HEK293 (cell line): ENCODE measurements at regions not wholly inside any gene's neighbourhood (a gene's known extent, or its start where the extent isn't known, plus 50 kb on each side); places are given as distances from the start of the nearest gene placed in this dataset.

Source experiments
- CTCF ChIA-PET: fragments of 350-600 bp; formaldehyde crosslinking; extraction: SDS; loops from one replicate; lab custom pipeline; 2021; ENCODE audit warnings: antibody characterized with exemption; lab: Yijun Ruan, JAX
- POLR2A ChIA-PET: fragments of 300-600 bp; formaldehyde crosslinking; extraction: SDS; loops from one replicate; lab custom pipeline; 2020; ENCODE audit warnings: antibody characterized with exemption, inconsistent platforms; lab: Yijun Ruan, JAX
- H3K27ac ChIP-seq: fragments of 200-500 bp; sonication (Bioruptor generic); 2 replicates; pipeline ENCODE4 v1.5.1; 2014; ENCODE audit warnings: low read depth, low read length, control low read depth, inconsistent platforms; ENCODE audit errors: extremely low read depth
- H3K36me3 ChIP-seq, 2 experiments: fragments of 200-500 bp in 1 of 2; sonication (Bioruptor generic) in 1 of 2; 1 replicate in 1 of 2; 2 replicates in 1 of 2; pipeline ENCODE4 v1.5.1; 2014 to 2017; ENCODE audit warnings: inconsistent platforms in 2 of 2, low read length in 2 of 2; ENCODE audit not compliant: control insufficient read depth in 2 of 2, insufficient read depth in 1 of 2
- H3K4me1 ChIP-seq: fragments of 200-500 bp; sonication (Bioruptor generic); 2 replicates; pipeline ENCODE4 v1.5.1; 2014; ENCODE audit warnings: mild to moderate bottlenecking, low read length, inconsistent platforms; ENCODE audit not compliant: control insufficient read depth, insufficient read depth
- H3K4me3 ChIP-seq: 2 replicates; pipeline ENCODE4 v1.5.1; 2011; ENCODE audit warnings: low read depth, mild to moderate bottlenecking, control low read depth, low read length, moderate library complexity
- H3K9me3 ChIP-seq: fragments of 200-500 bp; sonication (Bioruptor generic); 2 replicates; pipeline ENCODE4 v1.5.1; 2014; ENCODE audit warnings: low read depth, low read length, inconsistent platforms; ENCODE audit not compliant: control insufficient read depth, insufficient read depth
- BCL11B ChIP-seq: fragments of 450-650 bp; formaldehyde crosslinking; IDR thresholded peaks from 2 replicates; pipeline ENCODE4 v1.5.1; 2016; ENCODE audit warnings: low read depth, missing biosample characterization, missing genetic modification characterization
- FEZF1 ChIP-seq: fragments of 450-650 bp; formaldehyde crosslinking; IDR thresholded peaks from 2 replicates; pipeline ENCODE4 v1.5.1; 2016; ENCODE audit warnings: missing biosample characterization, missing genetic modification characterization
- OVOL3 ChIP-seq: fragments of 450-650 bp; formaldehyde crosslinking; IDR thresholded peaks from 2 replicates; pipeline ENCODE4 v1.5.1; 2016; ENCODE audit warnings: missing biosample characterization, missing genetic modification characterization
- RBAK ChIP-seq: fragments of 450-650 bp; formaldehyde crosslinking; IDR thresholded peaks from 2 replicates; pipeline ENCODE4 v1.5.1; 2016; ENCODE audit warnings: missing biosample characterization, missing genetic modification characterization
- SETDB1 ChIP-seq: IDR thresholded peaks from one replicate; pipeline ENCODE4 v1.6.1; 2017; ENCODE audit warnings: mild to moderate bottlenecking, low read length, moderate library complexity, mixed read lengths; ENCODE audit not compliant: insufficient read length
- ZBTB17 ChIP-seq: fragments of 450-650 bp; formaldehyde crosslinking; IDR thresholded peaks from 2 replicates; pipeline ENCODE4 v1.5.1; 2016; ENCODE audit warnings: missing biosample characterization, missing genetic modification characterization
- ZBTB21 ChIP-seq: fragments of 450-650 bp; formaldehyde crosslinking; IDR thresholded peaks from 2 replicates; pipeline ENCODE4 v1.5.1; 2017; ENCODE audit warnings: missing biosample characterization, missing genetic modification characterization
- ZBTB7A ChIP-seq: fragments of 450-650 bp; formaldehyde crosslinking; IDR thresholded peaks from 2 replicates; pipeline ENCODE4 v1.5.1; 2016; ENCODE audit warnings: low read depth, missing biosample characterization, missing genetic modification characterization
- ZEB2 ChIP-seq: fragments of 450-650 bp; formaldehyde crosslinking; IDR thresholded peaks from 2 replicates; pipeline ENCODE4 v1.5.1; 2016; ENCODE audit warnings: missing biosample characterization, missing genetic modification characterization
- ZNF132 ChIP-seq: fragments of 450-650 bp; formaldehyde crosslinking; IDR thresholded peaks from 2 replicates; pipeline ENCODE4 v1.5.1; 2017; ENCODE audit warnings: missing biosample characterization, missing genetic modification characterization, borderline replicate concordance
- ZNF140 ChIP-seq: fragments of 450-650 bp; formaldehyde crosslinking; IDR thresholded peaks from 2 replicates; pipeline ENCODE4 v1.5.1; 2016; ENCODE audit warnings: missing biosample characterization, missing genetic modification characterization
- ZNF23 ChIP-seq: fragments of 450-650 bp; formaldehyde crosslinking; IDR thresholded peaks from 2 replicates; pipeline ENCODE4 v1.5.1; 2016; ENCODE audit warnings: missing biosample characterization, missing genetic modification characterization, borderline replicate concordance
- ZNF239 ChIP-seq: fragments of 450-650 bp; formaldehyde crosslinking; IDR thresholded peaks from 2 replicates; pipeline ENCODE4 v1.5.1; 2016; ENCODE audit warnings: missing biosample characterization, missing genetic modification characterization
- ZNF274 ChIP-seq, 2 experiments: fragments of 200-500 bp in 1 of 2; fragments of 450-650 bp in 1 of 2; sonication (Bioruptor generic) in 1 of 2; formaldehyde crosslinking in 1 of 2; IDR thresholded peaks; 2 replicates each; pipeline versions ENCODE4 v1.5.1 to v1.6.1; 2014 to 2016; ENCODE audit warnings: borderline replicate concordance in 1 of 2, inconsistent platforms in 1 of 2, low read length in 1 of 2, missing biosample characterization in 1 of 2, missing genetic modification characterization in 1 of 2
- ZNF335 ChIP-seq: fragments of 450-650 bp; formaldehyde crosslinking; conservative IDR thresholded peaks from 2 replicates; pipeline ENCODE4 v1.5.1; 2016; ENCODE audit warnings: missing biosample characterization, missing genetic modification characterization
- ZNF510 ChIP-seq: fragments of 450-650 bp; formaldehyde crosslinking; IDR thresholded peaks from 2 replicates; pipeline ENCODE4 v1.5.1; 2018; ENCODE audit warnings: mild to moderate bottlenecking, missing genetic modification characterization, missing biosample characterization; ENCODE audit not compliant: insufficient replicate concordance
- ZNF521 ChIP-seq: fragments of 450-650 bp; formaldehyde crosslinking; IDR thresholded peaks from 2 replicates; pipeline ENCODE4 v1.5.1; 2017; ENCODE audit warnings: missing biosample characterization, mild to moderate bottlenecking, missing genetic modification characterization
- ZNF626 ChIP-seq: fragments of 450-650 bp; sonication (Bioruptor Pico); formaldehyde crosslinking; IDR thresholded peaks from 2 replicates; pipeline ENCODE4 v1.5.1; 2018; ENCODE audit warnings: missing biosample characterization, missing genetic modification characterization, inconsistent platforms
- ZNF747 ChIP-seq: fragments of 450-650 bp; formaldehyde crosslinking; IDR thresholded peaks from 2 replicates; pipeline ENCODE4 v1.5.1; 2016; ENCODE audit warnings: missing biosample characterization, missing genetic modification characterization
- TF ChIP-seq, protein P1 (sequence below): fragments of 450-650 bp; formaldehyde crosslinking; IDR thresholded peaks from 2 replicates; pipeline ENCODE4 v1.5.1; 2017; ENCODE audit warnings: missing biosample characterization, missing genetic modification characterization
- TF ChIP-seq, protein P2 (sequence below): fragments of 450-650 bp; formaldehyde crosslinking; IDR thresholded peaks from 2 replicates; pipeline ENCODE4 v1.5.1; 2016; ENCODE audit warnings: missing biosample characterization, missing genetic modification characterization
- TF ChIP-seq, protein P3 (sequence below): IDR thresholded peaks from 2 replicates; pipeline ENCODE4 v1.6.1; 2011; ENCODE audit warnings: mild to moderate bottlenecking, low read depth, low read length, borderline replicate concordance
- TF ChIP-seq, protein P4 (sequence below): fragments of 450-650 bp; formaldehyde crosslinking; IDR thresholded peaks from 2 replicates; pipeline ENCODE4 v1.5.1; 2016; ENCODE audit warnings: missing biosample characterization, missing genetic modification characterization

DNA sequence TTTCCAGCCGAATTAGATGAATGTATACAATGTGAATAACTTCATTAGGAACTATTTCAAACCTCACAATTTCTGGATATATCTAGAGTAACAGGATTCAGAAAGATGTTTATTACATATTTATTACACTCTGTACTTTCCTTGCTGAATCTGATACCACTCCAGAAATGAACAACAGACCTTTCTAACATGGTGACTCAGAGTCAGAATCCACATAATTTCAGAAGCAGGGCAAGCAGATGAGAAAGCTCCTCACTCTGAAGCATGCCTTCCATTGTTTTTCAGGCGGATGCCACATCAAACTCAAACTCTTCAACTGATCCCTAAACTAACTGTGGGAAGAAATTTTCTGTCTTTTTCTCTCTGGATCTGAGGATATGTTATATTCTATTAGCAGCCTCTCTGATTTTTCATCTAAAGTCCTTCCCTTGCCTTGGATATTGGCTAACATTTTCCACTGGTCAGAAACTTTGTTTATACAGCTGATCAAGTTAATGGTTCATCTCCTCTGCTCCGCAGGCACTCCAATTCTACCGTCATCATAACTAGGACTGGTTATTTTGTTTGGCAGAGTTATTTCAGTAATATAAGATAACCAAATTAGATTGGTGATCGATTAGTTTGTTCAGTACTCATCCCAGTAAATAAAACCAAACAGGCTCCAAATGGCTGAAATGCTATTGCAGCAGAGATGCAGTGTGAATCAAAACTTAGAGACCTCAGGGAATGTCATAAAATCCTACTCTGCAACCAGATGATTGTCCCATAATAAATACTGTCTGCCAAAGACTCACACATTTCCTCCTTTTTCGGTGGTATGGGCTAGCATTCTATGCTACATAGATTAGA, 556.0 kb downstream of the EBF1 start:
- no peaks in the 10 kb centered on the region for H3K36me3 ChIP-seq
- CTCF ChIA-PET, result interaction anchor here (0.7 kb wide), 1 partner anchor 724 kb away, joined by 3 read pairs; no protein-coding TSS in a partner anchor
- peaks cover 4% of the 10 kb centered on the region; the same call in 1 of the 2 replicates for H3K4me1 ChIP-seq
- no peak overlapping the region for H3K4me3 ChIP-seq
- no peaks in the 10 kb centered on the region for H3K9me3 ChIP-seq
- POLR2A ChIA-PET, result no interaction called here
- TF ChIP-seq ZBTB17 (tag by site-specific recombination) (peak; percentile 47; the same call in 1 of the 2 replicates), RBAK (tag by site-specific recombination) (no peak), ZNF140 (tag by site-specific recombination) (no peak), ZNF335 (tag by site-specific recombination) (0 out of 2 replicates have a peak, but pooled peaks have one; percentile 18), ZNF132 (tag by site-specific recombination) (no peak), ZBTB7A (tag by site-specific recombination) (no peak), BCL11B (tag by site-specific recombination) (no peak), ZEB2 (peak; percentile 71), ZNF510 (tag by site-specific recombination) (no peak), ZNF274 (IDR thresholded peaks at IDR 0.05; ENCODE audit: low read length) (no peak), ZNF274 (tag by site-specific recombination; IDR thresholded peaks at IDR 0.05; ENCODE audit: borderline replicate concordance) (no peak), FEZF1 (peak; percentile 23; the same call in 1 of the 2 replicates), ZNF747 (tag by site-specific recombination) (no peak), ZNF23 (tag by site-specific recombination) (no peak), SETDB1 (no peak)
- TF ChIP-seq, protein P1, sequence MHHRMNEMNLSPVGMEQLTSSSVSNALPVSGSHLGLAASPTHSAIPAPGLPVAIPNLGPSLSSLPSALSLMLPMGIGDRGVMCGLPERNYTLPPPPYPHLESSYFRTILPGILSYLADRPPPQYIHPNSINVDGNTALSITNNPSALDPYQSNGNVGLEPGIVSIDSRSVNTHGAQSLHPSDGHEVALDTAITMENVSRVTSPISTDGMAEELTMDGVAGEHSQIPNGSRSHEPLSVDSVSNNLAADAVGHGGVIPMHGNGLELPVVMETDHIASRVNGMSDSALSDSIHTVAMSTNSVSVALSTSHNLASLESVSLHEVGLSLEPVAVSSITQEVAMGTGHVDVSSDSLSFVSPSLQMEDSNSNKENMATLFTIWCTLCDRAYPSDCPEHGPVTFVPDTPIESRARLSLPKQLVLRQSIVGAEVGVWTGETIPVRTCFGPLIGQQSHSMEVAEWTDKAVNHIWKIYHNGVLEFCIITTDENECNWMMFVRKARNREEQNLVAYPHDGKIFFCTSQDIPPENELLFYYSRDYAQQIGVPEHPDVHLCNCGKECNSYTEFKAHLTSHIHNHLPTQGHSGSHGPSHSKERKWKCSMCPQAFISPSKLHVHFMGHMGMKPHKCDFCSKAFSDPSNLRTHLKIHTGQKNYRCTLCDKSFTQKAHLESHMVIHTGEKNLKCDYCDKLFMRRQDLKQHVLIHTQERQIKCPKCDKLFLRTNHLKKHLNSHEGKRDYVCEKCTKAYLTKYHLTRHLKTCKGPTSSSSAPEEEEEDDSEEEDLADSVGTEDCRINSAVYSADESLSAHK (tag by site-specific recombination), result no peak
- TF ChIP-seq, protein P2, sequence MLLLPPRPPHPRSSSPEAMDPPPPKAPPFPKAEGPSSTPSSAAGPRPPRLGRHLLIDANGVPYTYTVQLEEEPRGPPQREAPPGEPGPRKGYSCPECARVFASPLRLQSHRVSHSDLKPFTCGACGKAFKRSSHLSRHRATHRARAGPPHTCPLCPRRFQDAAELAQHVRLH (tag by site-specific recombination), result no peak
- TF ChIP-seq, protein P3, sequence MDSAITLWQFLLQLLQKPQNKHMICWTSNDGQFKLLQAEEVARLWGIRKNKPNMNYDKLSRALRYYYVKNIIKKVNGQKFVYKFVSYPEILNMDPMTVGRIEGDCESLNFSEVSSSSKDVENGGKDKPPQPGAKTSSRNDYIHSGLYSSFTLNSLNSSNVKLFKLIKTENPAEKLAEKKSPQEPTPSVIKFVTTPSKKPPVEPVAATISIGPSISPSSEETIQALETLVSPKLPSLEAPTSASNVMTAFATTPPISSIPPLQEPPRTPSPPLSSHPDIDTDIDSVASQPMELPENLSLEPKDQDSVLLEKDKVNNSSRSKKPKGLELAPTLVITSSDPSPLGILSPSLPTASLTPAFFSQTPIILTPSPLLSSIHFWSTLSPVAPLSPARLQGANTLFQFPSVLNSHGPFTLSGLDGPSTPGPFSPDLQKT, result no peak
- H3K27ac ChIP-seq, result no peak overlapping the region

DNA sequence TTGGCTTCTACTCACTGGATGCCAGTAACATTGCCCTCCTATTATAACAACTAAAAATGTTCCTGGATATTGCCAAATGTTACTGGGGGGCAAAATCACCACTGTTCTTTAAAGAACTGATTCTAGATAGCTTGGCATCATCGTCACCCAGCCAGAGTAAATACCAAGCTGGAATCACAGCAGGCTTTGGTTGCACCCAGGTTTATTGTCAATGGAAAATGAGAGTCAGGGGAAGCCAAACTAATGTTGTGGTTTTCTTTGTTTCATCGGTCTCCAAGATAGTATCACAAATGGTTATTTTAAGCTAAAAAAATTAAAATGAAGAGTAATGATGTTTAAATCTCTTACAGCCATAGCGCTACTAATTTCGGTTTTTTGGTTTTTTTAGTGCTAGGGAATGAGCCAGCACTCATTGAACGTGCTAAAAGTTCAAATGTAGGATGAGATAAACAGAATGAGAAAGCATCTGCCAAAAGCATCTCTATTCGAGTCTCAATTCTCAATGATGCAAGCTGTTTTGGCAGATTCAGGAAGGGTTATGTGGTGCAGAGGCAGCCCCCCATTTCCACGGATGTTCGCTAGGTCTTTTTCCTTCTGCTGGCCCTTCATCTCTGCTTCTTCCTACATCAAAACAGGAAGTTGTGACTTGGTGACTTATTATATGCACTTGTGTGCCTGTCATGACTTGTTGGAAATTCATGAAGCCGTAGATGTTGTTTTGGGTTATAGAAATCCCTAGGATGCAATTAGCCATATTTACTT, 558.0 kb downstream of the EBF1 start:
- H3K36me3 ChIP-seq, result no peaks in the 10 kb centered on the region
- CTCF ChIA-PET, result no interaction called here
- H3K27ac ChIP-seq, result no peak overlapping the region
- no peaks in the 10 kb centered on the region for H3K9me3 ChIP-seq
- no peak overlapping the region for H3K4me3 ChIP-seq
- H3K4me1 ChIP-seq, result peaks cover 4% of the 10 kb centered on the region; the same call in 1 of the 2 replicates
- POLR2A ChIA-PET, result no interaction called here
- TF ChIP-seq ZNF626 (tag by site-specific recombination), result no peak
- TF ChIP-seq OVOL3 (tag by site-specific recombination), result no peak
- no peak for TF ChIP-seq ZNF521 (tag by site-specific recombination)
- no peak for TF ChIP-seq ZNF274 (IDR thresholded peaks at IDR 0.05; ENCODE audit: low read length)
- TF ChIP-seq ZNF274 (tag by site-specific recombination; IDR thresholded peaks at IDR 0.05; ENCODE audit: borderline replicate concordance), result no peak
- TF ChIP-seq, protein P4, sequence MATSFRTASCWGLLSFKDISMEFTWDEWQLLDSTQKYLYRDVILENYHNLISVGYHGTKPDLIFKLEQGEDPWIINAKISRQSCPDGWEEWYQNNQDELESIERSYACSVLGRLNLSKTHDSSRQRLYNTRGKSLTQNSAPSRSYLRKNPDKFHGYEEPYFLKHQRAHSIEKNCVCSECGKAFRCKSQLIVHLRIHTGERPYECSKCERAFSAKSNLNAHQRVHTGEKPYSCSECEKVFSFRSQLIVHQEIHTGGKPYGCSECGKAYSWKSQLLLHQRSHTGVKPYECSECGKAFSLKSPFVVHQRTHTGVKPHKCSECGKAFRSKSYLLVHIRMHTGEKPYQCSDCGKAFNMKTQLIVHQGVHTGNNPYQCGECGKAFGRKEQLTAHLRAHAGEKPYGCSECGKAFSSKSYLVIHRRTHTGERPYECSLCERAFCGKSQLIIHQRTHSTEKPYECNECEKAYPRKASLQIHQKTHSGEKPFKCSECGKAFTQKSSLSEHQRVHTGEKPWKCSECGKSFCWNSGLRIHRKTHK, result no peak
- no peak for TF ChIP-seq ZBTB21 (tag by site-specific recombination)
- no peak for TF ChIP-seq ZNF239
